Astrocyte of the cerebellum (primary cell): ENCODE measurements at regions not wholly inside any gene's neighbourhood (a gene's known extent, or its start where the extent isn't known, plus 50 kb on each side); places are given as distances from the start of the nearest gene placed in this dataset.

Experiments used
- DNase-seq: peaks from one replicate; pipeline ENCODE4 v3.0.0-alpha.2; 2011; ENCODE audit warnings: low read depth
- H3K4me3 ChIP-seq: 2 replicates; pipeline ENCODE4 v1.5.1; 2011; ENCODE audit warnings: mild to moderate bottlenecking, low read depth, low read length, moderate library complexity
- CTCF ChIP-seq: IDR thresholded peaks from 2 replicates; pipeline ENCODE4 v1.5.1; 2012; ENCODE audit warnings: low read length, low read depth, moderate library complexity, mild to moderate bottlenecking; ENCODE audit errors: missing control alignments
- in situ Hi-C: cut with HindIII; loops from 2 replicates; pipeline ENCODE4 v1.10.0; 2017; ENCODE audit warnings: low sequenced_read_pairs

- in situ Hi-C loops = no loop called here
- no peak for DNase-seq
- no peak for TF ChIP-seq CTCF
- H3K4me3 ChIP-seq = no peak overlapping the region
These were observed 420.4 kb downstream of the HTR7 start for GRCh38 chr10:90437452-90437851.

- no peak overlapping the region for H3K4me3 ChIP-seq
- TF ChIP-seq CTCF = no peak
- in situ Hi-C loops = no loop called here
- no peak for DNase-seq
These were observed 417.0 kb downstream of the HTR7 start for GRCh38 chr10:90440870-90441269.

GRCh38 chr10:90443342-90443741 lies 414.5 kb downstream of the HTR7 start:
- no peak overlapping the region for H3K4me3 ChIP-seq
- in situ Hi-C loops = no loop called here
- no peak for DNase-seq
- TF ChIP-seq CTCF = no peak

- no peak for TF ChIP-seq CTCF
- DNase-seq = no peak
- no peak overlapping the region for H3K4me3 ChIP-seq
- in situ Hi-C loops = no loop called here
These were observed 410.0 kb downstream of the HTR7 start for GRCh38 chr10:90447831-90448230.

- in situ Hi-C loops = no loop called here
- no peak overlapping the region for H3K4me3 ChIP-seq
- DNase-seq = no peak
- TF ChIP-seq CTCF = no peak
These were observed 407.0 kb downstream of the HTR7 start for GRCh38 chr10:90450797-90451196.

- in situ Hi-C loops = no loop called here
- no peak for DNase-seq
- TF ChIP-seq CTCF = no peak
- no peak overlapping the region for H3K4me3 ChIP-seq
These were observed 406.6 kb downstream of the HTR7 start for GRCh38 chr10:90451283-90451682.

GRCh38 chr10:90458054-90458453 lies 399.8 kb downstream of the HTR7 start:
- H3K4me3 ChIP-seq = no peak overlapping the region
- in situ Hi-C loops = no loop called here
- no peak for DNase-seq
- TF ChIP-seq CTCF = no peak
